ENCODE measurements at regions not wholly inside any gene's neighbourhood (a gene's known extent, or its start where the extent isn't known, plus 50 kb on each side); places are given as distances from the start of the nearest gene placed in this dataset.
"Not testable (repeated sequence)": the region's sequence is repeated elsewhere in the genome, so short reads cannot be mapped to it uniquely, and the experiment has no call there.

- peak; percentile 36 for DNase-seq
These were observed 245.0 kb upstream of the SERP2 start for GRCh38 chr13:44128552-44129001.

- no peak for DNase-seq
These were observed 244.2 kb upstream of the SERP2 start for GRCh38 chr13:44129418-44129817.

GRCh38 chr13:44131069-44131614 is 242.5 kb upstream of the SERP2 start:
- no peak for DNase-seq

GRCh38 chr13:44132710-44133109 is 240.9 kb upstream of the SERP2 start:
- no peak for DNase-seq

GRCh38 chr13:44133626-44134025 is 240.0 kb upstream of the SERP2 start:
- no peak for DNase-seq

- no peak for DNase-seq
These were observed 238.1 kb upstream of the SERP2 start for GRCh38 chr13:44135566-44135965.

GRCh38 chr13:44136696-44137268 is 236.8 kb upstream of the SERP2 start:
- no peak for DNase-seq

- DNase-seq, result no peak
These were observed 236.2 kb upstream of the SERP2 start for GRCh38 chr13:44137466-44137865.

GRCh38 chr13:44140146-44140545 is 233.5 kb upstream of the SERP2 start:
- no peak for DNase-seq

- DNase-seq, result peak; percentile 21
These were observed 232.5 kb upstream of the SERP2 start for GRCh38 chr13:44140888-44141724.

- peak; percentile 95 for DNase-seq
These were observed 231.7 kb upstream of the SERP2 start for GRCh38 chr13:44141725-44142539.

GRCh38 chr13:44142540-44142867 is 231.1 kb upstream of the SERP2 start:
- no peak for DNase-seq

- DNase-seq, result peak; percentile 46
These were observed 230.5 kb upstream of the SERP2 start for GRCh38 chr13:44142941-44143665.

GRCh38 chr13:44146138-44146537 is 227.5 kb upstream of the SERP2 start:
- no peak for DNase-seq

- no peak for DNase-seq
These were observed 226.4 kb upstream of the SERP2 start for GRCh38 chr13:44147233-44147632.

GRCh38 chr13:44147648-44148047 is 226.0 kb upstream of the SERP2 start:
- DNase-seq, result no peak

GRCh38 chr13:44148159-44148914 is 225.3 kb upstream of the SERP2 start:
- no peak for DNase-seq

- DNase-seq, result not testable (repeated sequence)
These were observed 224.4 kb upstream of the SERP2 start for GRCh38 chr13:44149231-44149630.

- DNase-seq, result no peak
These were observed 223.8 kb upstream of the SERP2 start for GRCh38 chr13:44149821-44150220.

GRCh38 chr13:44151474-44151873 is 222.2 kb upstream of the SERP2 start:
- DNase-seq, result no peak

- no peak for DNase-seq
These were observed 220.1 kb upstream of the SERP2 start for GRCh38 chr13:44153496-44153895.

Data from fibroblast of skin of scalp (primary cell).